Lower leg skin (tissue), 4 donors: ENCODE measurements at regions not wholly inside any gene's neighbourhood (a gene's known extent, or its start where the extent isn't known, plus 50 kb on each side); places are given as distances from the start of the nearest gene placed in this dataset.

Source experiments
- DNase-seq, 2 donors: peaks; one replicate each; pipeline ENCODE4 v3.0.0-alpha.2; 2019; ENCODE audit warnings: low spot score in 2 of 2
- H3K4me3 ChIP-seq: fragments of 200-600 bp; sonication (generic); 2 replicates; pipeline ENCODE4 v1.5.1; 2017; ENCODE audit warnings: mild to moderate bottlenecking, low read depth; ENCODE audit not compliant: poor library complexity, severe bottlenecking
- POLR2A ChIP-seq, 2 donors: fragments of 450-650 bp; IDR thresholded peaks; one replicate each; pipeline ENCODE4 v1.6.1; 2016 to 2017; ENCODE audit warnings: antibody characterized with exemption in 2 of 2, mild to moderate bottlenecking in 1 of 2, moderate library complexity in 1 of 2
- WGBS, 2 donors: methylation state at CpG; one replicate each; pipeline ENCODE4 v1.1.5; 2018; 5-methylcytosine and 5-hydroxymethylcytosine counted together
- intact Hi-C: fragments of 100-400 bp; cut with DNase I; formaldehyde crosslinking; loops from one replicate; pipeline ENCODE4 v1.15.0; 2023; ENCODE audit warnings: low total_unique reads
- TF ChIP-seq, protein P1 (sequence below), 3 donors: fragments of 450-650 bp; IDR thresholded peaks; one replicate each; pipeline ENCODE4 v1.5.1; 2016; ENCODE audit warnings: antibody characterized with exemption in 3 of 3, mild to moderate bottlenecking in 3 of 3, moderate library complexity in 2 of 3

DNA sequence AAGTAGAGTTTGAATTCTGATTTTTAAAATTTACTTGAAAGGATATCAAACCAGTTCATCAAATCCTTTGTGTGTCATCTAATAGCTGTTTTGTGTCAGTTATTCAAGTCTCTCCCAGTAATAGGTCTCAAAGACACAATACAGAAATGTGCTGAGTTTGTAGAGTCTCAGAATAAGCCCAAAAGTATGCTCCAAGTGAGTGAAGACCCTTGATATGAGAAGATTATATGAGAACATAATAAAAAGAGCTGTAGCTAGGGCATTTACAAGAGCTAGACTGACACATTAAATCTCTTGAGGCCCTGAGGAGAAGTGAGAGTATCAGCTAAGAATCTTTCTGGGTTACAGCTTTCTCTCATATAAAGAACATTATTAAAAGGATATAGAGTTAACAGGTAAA, 721.0 kb upstream of the ARRDC3 start:
- no peak overlapping the region for H3K4me3 ChIP-seq
- TF ChIP-seq, protein P1, sequence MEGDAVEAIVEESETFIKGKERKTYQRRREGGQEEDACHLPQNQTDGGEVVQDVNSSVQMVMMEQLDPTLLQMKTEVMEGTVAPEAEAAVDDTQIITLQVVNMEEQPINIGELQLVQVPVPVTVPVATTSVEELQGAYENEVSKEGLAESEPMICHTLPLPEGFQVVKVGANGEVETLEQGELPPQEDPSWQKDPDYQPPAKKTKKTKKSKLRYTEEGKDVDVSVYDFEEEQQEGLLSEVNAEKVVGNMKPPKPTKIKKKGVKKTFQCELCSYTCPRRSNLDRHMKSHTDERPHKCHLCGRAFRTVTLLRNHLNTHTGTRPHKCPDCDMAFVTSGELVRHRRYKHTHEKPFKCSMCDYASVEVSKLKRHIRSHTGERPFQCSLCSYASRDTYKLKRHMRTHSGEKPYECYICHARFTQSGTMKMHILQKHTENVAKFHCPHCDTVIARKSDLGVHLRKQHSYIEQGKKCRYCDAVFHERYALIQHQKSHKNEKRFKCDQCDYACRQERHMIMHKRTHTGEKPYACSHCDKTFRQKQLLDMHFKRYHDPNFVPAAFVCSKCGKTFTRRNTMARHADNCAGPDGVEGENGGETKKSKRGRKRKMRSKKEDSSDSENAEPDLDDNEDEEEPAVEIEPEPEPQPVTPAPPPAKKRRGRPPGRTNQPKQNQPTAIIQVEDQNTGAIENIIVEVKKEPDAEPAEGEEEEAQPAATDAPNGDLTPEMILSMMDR (IDR thresholded peaks at IDR 0.05) = no peak
- TF ChIP-seq POLR2A (IDR thresholded peaks at IDR 0.05) = no peak
- intact Hi-C loops = no loop called here
- DNase-seq = no peak

DNA sequence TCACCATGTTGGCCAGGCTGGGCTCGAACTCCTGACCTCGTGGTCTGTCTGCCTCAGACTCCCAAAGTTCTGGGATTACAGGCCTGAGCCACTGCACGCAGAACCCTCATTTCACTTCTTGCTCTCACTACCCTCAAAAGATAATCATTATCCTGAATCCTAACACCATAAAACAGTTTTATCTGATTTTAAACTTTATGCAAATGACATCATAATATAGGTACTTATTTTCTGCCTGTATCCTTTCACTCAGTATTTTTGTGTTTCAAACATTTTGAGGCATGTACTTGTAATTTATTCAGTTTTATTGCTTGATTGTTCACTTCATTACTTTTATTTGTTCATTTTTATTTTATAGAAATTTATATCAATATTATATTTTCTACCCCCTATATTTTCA, 719.2 kb upstream of the ARRDC3 start:
- DNase-seq = no peak
- intact Hi-C loops = no loop called here
- WGBS, 2 donors = 82 to 84% methylated on average over 3 of the region's 3 CpGs
- H3K4me3 ChIP-seq = no peak overlapping the region
- TF ChIP-seq POLR2A (IDR thresholded peaks at IDR 0.05) = no peak
- TF ChIP-seq, protein P1 (IDR thresholded peaks at IDR 0.05) = no peak

DNA sequence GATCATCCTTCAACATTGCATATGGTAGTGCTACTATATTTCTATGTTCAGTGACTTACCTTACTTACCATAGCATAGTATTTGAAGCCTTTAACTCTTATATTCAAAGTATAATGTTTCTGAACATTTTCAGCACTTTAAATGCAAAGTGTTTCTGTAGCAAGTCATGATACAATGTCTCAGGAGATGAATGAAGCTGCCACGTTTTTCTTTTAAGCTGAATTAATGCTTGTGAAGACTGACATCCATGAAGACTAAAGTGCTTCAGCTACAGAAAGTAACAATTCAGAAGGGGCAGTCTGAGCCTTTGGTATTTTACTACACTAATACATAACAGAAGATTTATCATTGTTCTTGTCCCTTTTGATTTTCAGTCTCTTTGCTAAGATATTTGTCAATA, 709.1 kb upstream of the ARRDC3 start:
- TF ChIP-seq, protein P1 (IDR thresholded peaks at IDR 0.05) = no peak
- TF ChIP-seq POLR2A (IDR thresholded peaks at IDR 0.05) = no peak
- WGBS, 2 donors = 42 to 59% methylated on average over 1 of the region's 1 CpG
- no peak overlapping the region for H3K4me3 ChIP-seq
- DNase-seq = no peak
- intact Hi-C loops = no loop called here

DNA sequence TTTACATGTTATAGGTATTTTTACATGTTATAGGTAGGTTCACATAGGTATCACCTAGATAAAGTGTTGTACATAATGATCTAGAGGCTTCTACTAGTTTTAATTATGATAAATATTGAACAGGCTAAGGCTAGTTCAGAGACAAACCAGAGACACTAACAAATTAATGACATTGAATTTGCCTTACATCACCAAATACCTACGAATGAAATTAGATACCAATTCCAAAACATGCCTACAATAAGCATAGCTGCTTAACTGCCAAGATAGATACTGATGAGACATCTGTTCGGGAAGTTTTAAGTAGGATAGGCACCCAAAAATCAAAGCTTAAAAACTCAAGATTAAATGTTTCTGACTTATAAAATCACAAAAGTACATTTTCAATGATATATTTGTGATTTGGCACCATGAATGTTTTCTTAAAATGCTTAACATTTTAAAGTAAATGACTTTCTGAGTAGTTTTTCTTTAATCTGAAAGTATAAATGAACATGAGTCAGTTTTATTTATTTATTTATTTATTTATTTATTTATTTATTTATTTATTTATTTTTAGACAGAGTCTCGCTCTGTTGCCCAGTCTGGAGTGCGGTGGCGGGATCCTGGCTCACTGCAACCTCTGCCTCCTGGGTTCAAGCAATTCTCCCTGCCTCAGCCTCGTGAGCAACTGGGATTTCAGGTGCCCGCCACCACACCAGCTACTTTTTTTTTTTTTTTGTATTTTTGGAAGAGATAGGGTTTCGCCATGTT, 703.1 kb upstream of the ARRDC3 start:
- WGBS, 2 donors = 80 to 84% methylated on average over 8 of the region's 8 CpGs

DNA sequence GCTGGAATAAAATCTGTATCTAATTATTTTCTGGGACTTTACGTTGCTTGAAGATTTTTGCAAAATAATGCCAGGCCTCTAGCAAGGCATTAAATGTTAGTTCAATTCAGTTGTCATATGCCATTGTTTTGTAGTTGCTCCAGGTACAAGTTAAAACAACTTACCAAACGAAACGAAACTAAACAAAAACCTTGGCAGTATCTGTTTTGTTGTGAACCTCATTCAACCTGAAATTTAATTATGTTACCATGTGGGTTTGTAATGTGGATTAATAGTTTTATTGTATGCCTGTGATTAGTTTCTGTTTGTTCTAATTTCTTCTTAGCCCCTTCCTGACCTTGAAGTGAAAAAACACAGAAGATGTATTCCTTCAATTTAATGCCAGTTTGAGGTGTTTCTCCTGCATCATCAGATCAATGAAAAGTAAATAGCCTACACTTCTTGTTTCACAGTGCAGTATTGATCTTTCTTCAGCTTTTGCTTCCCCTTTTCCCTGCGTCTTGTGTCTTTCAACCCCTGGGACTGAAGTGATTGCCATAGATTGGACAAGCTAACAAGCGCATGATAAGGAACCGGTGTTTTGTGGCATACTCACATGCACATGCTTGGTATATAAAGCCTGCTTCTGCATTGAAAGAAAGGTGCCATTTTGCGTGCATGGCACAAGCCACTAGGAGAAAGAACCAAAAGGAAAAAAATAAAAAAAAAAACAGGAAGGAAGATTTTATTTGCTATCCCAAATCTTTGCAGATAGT, 699.0 kb upstream of the ARRDC3 start:
- TF ChIP-seq, protein P1 (IDR thresholded peaks at IDR 0.05) = no peak
- no peak for TF ChIP-seq POLR2A (IDR thresholded peaks at IDR 0.05)

More for the DNA sequence above, 703.1 kb upstream of the ARRDC3 start:
- no peak overlapping the region for H3K4me3 ChIP-seq
- TF ChIP-seq, protein P1 (IDR thresholded peaks at IDR 0.05) = no peak
- TF ChIP-seq POLR2A (IDR thresholded peaks at IDR 0.05) = no peak
- DNase-seq = no peak
- intact Hi-C loops = no loop called here

More for the DNA sequence above, 699.0 kb upstream of the ARRDC3 start:
- no peak for DNase-seq
- WGBS, 2 donors = 54 to 61% methylated on average over 7 of the region's 7 CpGs
- intact Hi-C loops = no loop called here
- H3K4me3 ChIP-seq = no peak overlapping the region
